H9 (cell line): ENCODE measurements at regions not wholly inside any gene's neighbourhood (a gene's known extent, or its start where the extent isn't known, plus 50 kb on each side); places are given as distances from the start of the nearest gene placed in this dataset.

Experiments
- DNase-seq: peaks from one replicate; pipeline ENCODE4 v3.0.0-alpha.2; 2017
- H2AFZ ChIP-seq: one replicate; pipeline ENCODE4 v1.6.1; 2013; ENCODE audit warnings: mild to moderate bottlenecking, low read length, control low read depth, moderate library complexity
- H2AK5ac ChIP-seq: 2 replicates; pipeline ENCODE4 v1.6.1; 2013; ENCODE audit warnings: low read length, control low read depth, mixed read lengths; ENCODE audit not compliant: insufficient read length
- H2BK120ac ChIP-seq: one replicate; pipeline ENCODE4 v1.6.1; 2013; ENCODE audit warnings: low read depth, mild to moderate bottlenecking, low read length, control low read depth, inconsistent platforms; ENCODE audit not compliant: poor library complexity, severe bottlenecking
- H2BK12ac ChIP-seq: 2 replicates; pipeline ENCODE4 v1.6.1; 2013; ENCODE audit warnings: low read length, control low read depth, mixed read lengths, low read depth; ENCODE audit not compliant: insufficient read length
- H2BK15ac ChIP-seq: 2 replicates; pipeline ENCODE4 v1.6.1; 2013; ENCODE audit warnings: low read depth, low read length, control low read depth
- H2BK20ac ChIP-seq: one replicate; pipeline ENCODE4 v1.6.1; 2013; ENCODE audit warnings: low read depth, mild to moderate bottlenecking, low read length, control low read depth, inconsistent platforms; ENCODE audit not compliant: poor library complexity, severe bottlenecking
- H2BK5ac ChIP-seq: 2 replicates; pipeline ENCODE4 v1.6.1; 2013; ENCODE audit warnings: low read length, control low read depth, mixed read lengths; ENCODE audit not compliant: insufficient read length
- H3K14ac ChIP-seq: 2 replicates; pipeline ENCODE4 v1.6.1; 2013; ENCODE audit warnings: low read length, control low read depth; ENCODE audit not compliant: insufficient read depth
- H3K18ac ChIP-seq: 2 replicates; pipeline ENCODE4 v1.6.1; 2013; ENCODE audit warnings: low read depth, mild to moderate bottlenecking, mixed read lengths, low read length, control low read depth; ENCODE audit not compliant: insufficient read length
- H3K23ac ChIP-seq: 2 replicates; pipeline ENCODE4 v1.6.1; 2013; ENCODE audit warnings: low read length, control low read depth, mixed read lengths, low read depth; ENCODE audit not compliant: insufficient read length
- H3K23me2 ChIP-seq: 2 replicates; pipeline ENCODE4 v1.6.1; 2013; ENCODE audit warnings: low read depth, mild to moderate bottlenecking, mixed read lengths, low read length, control low read depth; ENCODE audit not compliant: insufficient read length, poor library complexity, severe bottlenecking
- H3K27ac ChIP-seq: 2 replicates; pipeline ENCODE4 v1.5.1; 2013; ENCODE audit warnings: low read length, control low read depth, mixed read lengths, low read depth; ENCODE audit not compliant: insufficient read length
- H3K27me3 ChIP-seq: 2 replicates; pipeline ENCODE4 v1.6.1; 2013; ENCODE audit warnings: low read length, control low read depth, inconsistent platforms; ENCODE audit not compliant: insufficient read depth
- H3K4ac ChIP-seq: 2 replicates; pipeline ENCODE4 v1.6.1; 2013; ENCODE audit warnings: low read depth, mild to moderate bottlenecking, control low read depth, inconsistent platforms, low read length, moderate library complexity
- H3K4me1 ChIP-seq: 2 replicates; pipeline ENCODE4 v1.6.1; 2013; ENCODE audit warnings: low read length, control low read depth, inconsistent platforms; ENCODE audit not compliant: insufficient read depth
- H3K4me2 ChIP-seq: 2 replicates; pipeline ENCODE4 v1.6.1; 2013; ENCODE audit warnings: low read length, control low read depth, mixed read lengths; ENCODE audit not compliant: insufficient read length, insufficient read depth
- H3K56ac ChIP-seq: 2 replicates; pipeline ENCODE4 v1.6.1; 2013; ENCODE audit warnings: low read depth, mild to moderate bottlenecking, mixed read lengths, low read length, control low read depth; ENCODE audit not compliant: insufficient read length
- H3K79me1 ChIP-seq: 2 replicates; pipeline ENCODE4 v1.6.1; 2013; ENCODE audit warnings: low read depth, mild to moderate bottlenecking, moderate library complexity, low read length, control low read depth, inconsistent platforms; ENCODE audit not compliant: insufficient read depth, poor library complexity, severe bottlenecking
- H3K79me2 ChIP-seq: 2 replicates; pipeline ENCODE4 v1.6.1; 2013; ENCODE audit warnings: low read length, control low read depth, inconsistent platforms; ENCODE audit not compliant: insufficient read depth
- H3K9ac ChIP-seq: 2 replicates; pipeline ENCODE4 v1.6.1; 2013; ENCODE audit warnings: low read length, control low read depth, mixed read lengths; ENCODE audit not compliant: insufficient read length; ENCODE audit errors: extremely low read depth
- H3K9me3 ChIP-seq: one replicate; pipeline ENCODE4 v1.6.1; 2013; ENCODE audit warnings: low read depth, low read length, inconsistent platforms; ENCODE audit not compliant: control insufficient read depth
- H3T11ph ChIP-seq: one replicate; pipeline ENCODE4 v1.6.1; 2013; ENCODE audit warnings: mild to moderate bottlenecking, low read length, control low read depth, inconsistent platforms
- H4K20me1 ChIP-seq: one replicate; pipeline ENCODE4 v1.6.1; 2013; ENCODE audit not compliant: control insufficient read depth, insufficient read length, insufficient read depth
- H4K5ac ChIP-seq: 2 replicates; pipeline ENCODE4 v1.6.1; 2013; ENCODE audit warnings: low read depth, mild to moderate bottlenecking, mixed read lengths, low read length, control low read depth; ENCODE audit not compliant: insufficient read length
- H4K8ac ChIP-seq: replicated peaks from 2 replicates; pipeline ENCODE4 v1.6.1; 2013; ENCODE audit warnings: low read length, control low read depth, mixed read lengths, low read depth; ENCODE audit not compliant: insufficient read length
- H4K91ac ChIP-seq: 2 replicates; pipeline ENCODE4 v1.6.1; 2013; ENCODE audit warnings: low read depth, mild to moderate bottlenecking, moderate library complexity, mixed read lengths, low read length, control low read depth; ENCODE audit not compliant: insufficient read length
- H3K27ac Mint-ChIP-seq, 3 experiments: 2 replicates in 2 of 3; 3 replicates in 1 of 3; pipeline ENCODE4 v1.8.0; 2020 to 2021; ENCODE audit warnings: mixed read lengths in 3 of 3, mild to moderate bottlenecking in 1 of 3, moderate library complexity in 1 of 3
- H3K27me3 Mint-ChIP-seq: 2 replicates; pipeline ENCODE4 v1.8.0; 2021; ENCODE audit warnings: low read depth, mild to moderate bottlenecking, moderate library complexity, mixed read lengths
- H3K36me3 Mint-ChIP-seq, 3 experiments: 2 replicates in 2 of 3; 3 replicates in 1 of 3; pipeline ENCODE4 v1.8.0; 2020 to 2021; ENCODE audit warnings: low read depth in 3 of 3, mixed read lengths in 3 of 3; ENCODE audit not compliant: insufficient read depth in 1 of 3
- H3K4me1 Mint-ChIP-seq, 2 experiments: 2 replicates each; pipeline ENCODE4 v1.8.0; 2020; ENCODE audit warnings: mixed read lengths in 2 of 2
- H3K4me3 Mint-ChIP-seq, 2 experiments: 2 replicates in 1 of 2; 3 replicates in 1 of 2; pipeline ENCODE4 v1.8.0; 2020 to 2021; ENCODE audit warnings: mild to moderate bottlenecking in 2 of 2, mixed read lengths in 2 of 2, moderate library complexity in 1 of 2
- H3K9me3 Mint-ChIP-seq, 2 experiments: 2 replicates in 1 of 2; 3 replicates in 1 of 2; pipeline ENCODE4 v1.8.0; 2020; ENCODE audit warnings: mild to moderate bottlenecking in 2 of 2, mixed read lengths in 2 of 2, moderate library complexity in 1 of 2
- CTCF ChIP-seq: fragments of 200-600 bp; sonication (generic); conservative IDR thresholded peaks from 3 replicates; pipeline ENCODE4 v1.8.0; 2021; ENCODE audit warnings: antibody characterized with exemption, mild to moderate bottlenecking
- WGBS: extraction: QIAGEN DNeasy Blood & Tissue Kit; methylation state at CpG from one replicate; pipeline ENCODE4 v1.1.7; 2013; ENCODE audit warnings: missing lambda C conversion rate, low lambda C conversion rate, mixed read lengths; ENCODE audit not compliant: insufficient read length; ENCODE audit errors: extremely low coverage; 5-methylcytosine and 5-hydroxymethylcytosine counted together

DNA sequence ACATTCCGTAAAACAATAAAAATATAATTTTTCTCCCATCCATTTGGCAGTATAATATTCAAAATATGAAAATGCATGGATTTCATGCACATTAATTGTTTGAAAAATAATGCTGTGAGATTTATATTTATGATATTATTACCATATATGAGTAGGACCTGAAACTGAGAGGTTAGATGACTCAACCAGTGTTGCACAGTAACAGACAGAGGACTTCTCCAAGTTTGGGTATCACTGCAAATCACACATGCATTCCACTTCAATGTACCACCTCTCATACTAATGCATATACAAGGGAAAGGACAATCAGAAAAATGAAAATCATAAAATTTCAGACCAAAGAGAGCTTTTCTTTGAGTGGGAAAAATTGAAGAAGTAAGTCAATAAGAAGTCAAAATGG lies 269.5 kb downstream of the SOCS6 start:
- Histone ChIP-seq H3K4me2 (no peak overlapping the region), H3K23me2 (no peaks in the 10 kb centered on the region), H3K27ac (no peak overlapping the region), H4K8ac (no peak overlapping the region), H3K27me3 (no peaks in the 10 kb centered on the region), H4K5ac (no peak overlapping the region), H3K56ac (no peak overlapping the region), H2BK20ac (no peak overlapping the region), H2BK5ac (no peak overlapping the region), H2BK120ac (no peak overlapping the region), H3K4ac (no peak overlapping the region), H2AFZ (no peak overlapping the region), H3K9ac (no peak overlapping the region), H3K18ac (no peak overlapping the region), H3T11ph (no peak overlapping the region), H3K79me1 (no peaks in the 10 kb centered on the region), H2BK12ac (no peak overlapping the region), H3K4me1 (0 out of 2 replicates have a peak, but pooled peaks cover 2% of the 10 kb centered on the region), H3K23ac (no peak overlapping the region), H4K20me1 (no peaks in the 10 kb centered on the region), H3K79me2 (no peaks in the 10 kb centered on the region), H4K91ac (no peak overlapping the region), H2BK15ac (no peak overlapping the region), H2AK5ac (no peak overlapping the region), H3K14ac (no peak overlapping the region), H3K9me3 (no peaks in the 10 kb centered on the region)
- Mint-ChIP-seq H3K4me1 (peaks cover 3 to 10% of the 10 kb centered on the region in 2 experiments), H3K36me3 (no peaks in the 10 kb centered on the region), H3K9me3 (no peaks in the 10 kb centered on the region), H3K4me3 (no peak overlapping the region), H3K27ac (no peak overlapping the region), H3K27me3 (no peaks in the 10 kb centered on the region; the same call in 1 of the 2 replicates)
- TF ChIP-seq CTCF, result no peak
- WGBS, result no CpG with 5 or more reads among the region's 1 CpG
- no peak for DNase-seq
